ENCODE measurements at regions not wholly inside any gene's neighbourhood (a gene's known extent, or its start where the extent isn't known, plus 50 kb on each side); places are given as distances from the start of the nearest gene placed in this dataset.

DNA sequence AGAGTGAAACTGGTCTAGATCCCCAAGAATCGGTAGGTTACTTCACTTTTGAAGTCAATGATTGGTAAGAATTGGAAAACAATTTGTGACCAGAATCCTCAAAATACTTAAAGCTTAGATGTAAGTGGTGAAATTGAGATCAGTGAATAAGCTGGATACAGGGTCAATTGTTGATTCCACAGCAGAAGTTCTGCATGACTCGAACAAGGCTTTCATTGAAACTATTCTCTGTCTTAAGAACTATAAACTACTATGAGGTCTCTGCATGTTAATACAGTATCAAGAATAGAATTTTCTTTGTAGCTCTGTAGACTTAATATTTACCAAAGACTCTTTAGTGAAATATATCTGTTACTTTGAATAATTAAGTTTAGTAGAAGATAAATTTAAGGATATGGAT is 324.2 kb upstream of the FIGN start:
- no peaks in the 10 kb centered on the region for H3K9me3 ChIP-seq (ENCODE audit: control insufficient read depth in 3 of 3, low read length in 3 of 3)
- H3K4me1 ChIP-seq (ENCODE audit: control insufficient read depth in 3 of 3, insufficient read depth in 3 of 3, low read length in 3 of 3): no peaks in the 10 kb centered on the region
- no peaks in the 10 kb centered on the region for H3K27me3 ChIP-seq (ENCODE audit: control insufficient read depth in 3 of 3, insufficient read depth in 3 of 3, low read length in 3 of 3)
- H3K36me3 ChIP-seq (ENCODE audit: control insufficient read depth in 3 of 3, insufficient read depth in 3 of 3, low read length in 3 of 3): no peaks in the 10 kb centered on the region
- H3K4me3 ChIP-seq (ENCODE audit: low read length in 3 of 3): no peak overlapping the region
- no peak overlapping the region for H3K27ac ChIP-seq (ENCODE audit: low read depth, low read length)
- H3K9ac ChIP-seq (ENCODE audit: low read depth in 1 of 3, low read length in 3 of 3): no peak overlapping the region

DNA sequence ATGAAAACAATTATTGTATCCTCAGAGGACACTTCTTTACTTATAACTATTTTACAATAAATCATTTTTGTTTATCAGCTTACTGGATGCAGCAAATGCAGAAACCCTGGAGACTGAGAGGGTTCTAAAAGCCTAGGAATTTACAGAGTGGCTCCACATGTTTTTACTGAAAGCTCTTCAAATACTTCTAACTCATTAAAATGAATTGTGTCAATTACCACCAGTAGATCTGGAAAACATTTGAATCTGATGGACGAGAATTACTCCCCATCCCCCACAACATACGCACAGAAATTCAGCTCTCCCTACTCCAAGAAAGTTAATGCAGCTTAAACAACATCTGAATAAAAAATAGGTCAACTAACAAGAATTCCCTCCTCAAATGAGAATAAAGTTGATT is 319.8 kb upstream of the FIGN start:
- Histone ChIP-seq H3K36me3 (ENCODE audit: control insufficient read depth in 3 of 3, insufficient read depth in 3 of 3, low read length in 3 of 3) (no peaks in the 10 kb centered on the region), H3K9ac (ENCODE audit: low read depth in 1 of 3, low read length in 3 of 3) (no peak overlapping the region), H3K27ac (ENCODE audit: low read depth, low read length) (no peak overlapping the region), H3K27me3 (ENCODE audit: control insufficient read depth in 3 of 3, insufficient read depth in 3 of 3, low read length in 3 of 3) (no peaks in the 10 kb centered on the region), H3K4me3 (ENCODE audit: low read length in 3 of 3) (no peak overlapping the region), H3K9me3 (ENCODE audit: control insufficient read depth in 3 of 3, low read length in 3 of 3) (no peaks in the 10 kb centered on the region), H3K4me1 (ENCODE audit: control insufficient read depth in 3 of 3, insufficient read depth in 3 of 3, low read length in 3 of 3) (no peaks in the 10 kb centered on the region)

DNA sequence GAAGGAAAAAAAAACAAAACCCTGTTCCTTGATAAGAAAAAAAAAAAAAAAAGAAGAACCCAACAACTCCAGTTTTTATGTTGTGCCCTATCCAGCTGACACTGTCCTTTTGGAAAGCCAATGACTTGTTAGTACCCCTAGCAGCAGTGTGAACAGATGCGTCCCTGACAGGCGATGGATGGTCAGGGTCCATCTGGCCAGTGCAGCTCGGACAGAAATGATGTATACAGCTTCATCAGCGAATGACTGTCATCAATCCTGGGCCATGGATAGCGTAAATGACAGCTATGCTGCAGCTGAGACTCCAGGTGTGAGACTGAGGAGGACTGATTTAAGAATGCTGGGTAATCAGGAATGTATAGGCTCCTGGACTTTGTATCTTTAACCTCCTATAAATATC is 318.8 kb upstream of the FIGN start:
- Histone ChIP-seq H3K4me3 (ENCODE audit: low read length in 3 of 3) (no peak overlapping the region), H3K4me1 (ENCODE audit: control insufficient read depth in 3 of 3, insufficient read depth in 3 of 3, low read length in 3 of 3) (no peaks in the 10 kb centered on the region), H3K9ac (ENCODE audit: low read depth in 1 of 3, low read length in 3 of 3) (no peak overlapping the region), H3K27me3 (ENCODE audit: control insufficient read depth in 3 of 3, insufficient read depth in 3 of 3, low read length in 3 of 3) (no peaks in the 10 kb centered on the region), H3K27ac (ENCODE audit: low read depth, low read length) (no peak overlapping the region), H3K9me3 (ENCODE audit: control insufficient read depth in 3 of 3, low read length in 3 of 3) (no peaks in the 10 kb centered on the region), H3K36me3 (ENCODE audit: control insufficient read depth in 3 of 3, insufficient read depth in 3 of 3, low read length in 3 of 3) (no peaks in the 10 kb centered on the region)

GRCh38 chr2:164053021-164053420 is 317.2 kb upstream of the FIGN start:
- H3K9ac ChIP-seq (ENCODE audit: low read depth in 1 of 3, low read length in 3 of 3): no peak overlapping the region
- H3K27ac ChIP-seq (ENCODE audit: low read depth, low read length): no peak overlapping the region
- H3K36me3 ChIP-seq (ENCODE audit: control insufficient read depth in 3 of 3, insufficient read depth in 3 of 3, low read length in 3 of 3): no peaks in the 10 kb centered on the region
- H3K4me1 ChIP-seq (ENCODE audit: control insufficient read depth in 3 of 3, insufficient read depth in 3 of 3, low read length in 3 of 3): no peaks in the 10 kb centered on the region
- H3K27me3 ChIP-seq (ENCODE audit: control insufficient read depth in 3 of 3, insufficient read depth in 3 of 3, low read length in 3 of 3): no peaks in the 10 kb centered on the region
- H3K4me3 ChIP-seq (ENCODE audit: low read length in 3 of 3): no peak overlapping the region
- H3K9me3 ChIP-seq (ENCODE audit: control insufficient read depth in 3 of 3, low read length in 3 of 3): no peaks in the 10 kb centered on the region

DNA sequence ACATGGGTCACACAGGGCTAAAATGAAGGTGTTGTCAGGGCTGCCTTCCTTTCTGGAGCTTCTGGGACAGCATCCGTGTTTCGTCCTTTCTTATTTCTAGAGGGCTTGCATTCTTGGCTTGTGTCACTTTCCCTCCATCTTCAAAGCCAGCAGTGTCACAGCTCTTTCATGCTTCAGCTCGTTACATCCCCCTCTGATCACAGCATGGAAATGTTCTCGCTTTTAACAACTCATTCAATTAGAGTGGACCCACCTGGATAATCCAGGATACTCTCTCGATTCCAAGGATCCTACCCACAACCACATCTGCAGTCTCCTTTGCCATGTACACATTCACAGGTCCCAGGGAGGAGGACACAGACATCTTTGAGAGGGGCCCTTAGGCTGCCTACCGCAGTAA is 316.2 kb upstream of the FIGN start:
- H3K4me1 ChIP-seq (ENCODE audit: control insufficient read depth in 3 of 3, insufficient read depth in 3 of 3, low read length in 3 of 3): no peaks in the 10 kb centered on the region
- H3K4me3 ChIP-seq (ENCODE audit: low read length in 3 of 3): no peak overlapping the region
- H3K9me3 ChIP-seq (ENCODE audit: control insufficient read depth in 3 of 3, low read length in 3 of 3): no peaks in the 10 kb centered on the region
- no peak overlapping the region for H3K9ac ChIP-seq (ENCODE audit: low read depth in 1 of 3, low read length in 3 of 3)
- no peak overlapping the region for H3K27ac ChIP-seq (ENCODE audit: low read depth, low read length)
- no peaks in the 10 kb centered on the region for H3K36me3 ChIP-seq (ENCODE audit: control insufficient read depth in 3 of 3, insufficient read depth in 3 of 3, low read length in 3 of 3)
- H3K27me3 ChIP-seq (ENCODE audit: control insufficient read depth in 3 of 3, insufficient read depth in 3 of 3, low read length in 3 of 3): no peaks in the 10 kb centered on the region

DNA sequence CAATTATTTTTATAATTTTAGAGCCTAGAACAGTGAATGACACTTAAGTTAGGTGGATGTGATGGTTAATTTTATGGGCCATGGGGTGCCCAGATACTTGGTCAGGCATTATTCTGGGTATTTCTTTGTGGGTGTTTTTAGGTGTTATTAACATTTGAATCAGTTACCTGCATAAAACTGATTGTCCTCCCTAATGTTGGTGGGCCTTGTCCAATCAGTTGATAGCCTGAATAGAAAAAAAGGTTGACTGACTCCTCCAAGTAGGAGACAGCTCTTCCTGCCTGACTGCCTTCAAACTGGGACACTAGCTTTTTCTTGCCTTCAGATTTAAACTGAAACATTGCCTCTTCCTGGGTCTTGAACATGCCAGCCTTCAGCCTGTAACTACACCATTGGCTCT is 312.9 kb upstream of the FIGN start:
- Histone ChIP-seq H3K9ac (ENCODE audit: low read depth in 1 of 3, low read length in 3 of 3) (no peak overlapping the region), H3K36me3 (ENCODE audit: control insufficient read depth in 3 of 3, insufficient read depth in 3 of 3, low read length in 3 of 3) (no peaks in the 10 kb centered on the region), H3K4me3 (ENCODE audit: low read length in 3 of 3) (no peak overlapping the region), H3K27me3 (ENCODE audit: control insufficient read depth in 3 of 3, insufficient read depth in 3 of 3, low read length in 3 of 3) (no peaks in the 10 kb centered on the region), H3K4me1 (ENCODE audit: control insufficient read depth in 3 of 3, insufficient read depth in 3 of 3, low read length in 3 of 3) (no peaks in the 10 kb centered on the region), H3K9me3 (ENCODE audit: control insufficient read depth in 3 of 3, low read length in 3 of 3) (no peaks in the 10 kb centered on the region), H3K27ac (ENCODE audit: low read depth, low read length) (no peak overlapping the region)

GRCh38 chr2:164046040-164046439 is 310.2 kb upstream of the FIGN start:
- H3K9me3 ChIP-seq (ENCODE audit: control insufficient read depth in 3 of 3, low read length in 3 of 3): no peaks in the 10 kb centered on the region
- no peaks in the 10 kb centered on the region for H3K27me3 ChIP-seq (ENCODE audit: control insufficient read depth in 3 of 3, insufficient read depth in 3 of 3, low read length in 3 of 3)
- no peak overlapping the region for H3K9ac ChIP-seq (ENCODE audit: low read depth in 1 of 3, low read length in 3 of 3)
- no peaks in the 10 kb centered on the region for H3K4me1 ChIP-seq (ENCODE audit: control insufficient read depth in 3 of 3, insufficient read depth in 3 of 3, low read length in 3 of 3)
- H3K4me3 ChIP-seq (ENCODE audit: low read length in 3 of 3): no peak overlapping the region
- no peaks in the 10 kb centered on the region for H3K36me3 ChIP-seq (ENCODE audit: control insufficient read depth in 3 of 3, insufficient read depth in 3 of 3, low read length in 3 of 3)
- H3K27ac ChIP-seq (ENCODE audit: low read depth, low read length): no peak overlapping the region

- Histone ChIP-seq H3K9me3 (ENCODE audit: control insufficient read depth in 3 of 3, low read length in 3 of 3) (no peaks in the 10 kb centered on the region), H3K27me3 (ENCODE audit: control insufficient read depth in 3 of 3, insufficient read depth in 3 of 3, low read length in 3 of 3) (no peaks in the 10 kb centered on the region), H3K9ac (ENCODE audit: low read depth in 1 of 3, low read length in 3 of 3) (no peak overlapping the region), H3K27ac (ENCODE audit: low read depth, low read length) (no peak overlapping the region), H3K36me3 (ENCODE audit: control insufficient read depth in 3 of 3, insufficient read depth in 3 of 3, low read length in 3 of 3) (no peaks in the 10 kb centered on the region), H3K4me1 (ENCODE audit: control insufficient read depth in 3 of 3, insufficient read depth in 3 of 3, low read length in 3 of 3) (no peaks in the 10 kb centered on the region), H3K4me3 (ENCODE audit: low read length in 3 of 3) (no peak overlapping the region)
Observed at GRCh38 chr2:164044622-164045021, 308.8 kb upstream of the FIGN start.

DNA sequence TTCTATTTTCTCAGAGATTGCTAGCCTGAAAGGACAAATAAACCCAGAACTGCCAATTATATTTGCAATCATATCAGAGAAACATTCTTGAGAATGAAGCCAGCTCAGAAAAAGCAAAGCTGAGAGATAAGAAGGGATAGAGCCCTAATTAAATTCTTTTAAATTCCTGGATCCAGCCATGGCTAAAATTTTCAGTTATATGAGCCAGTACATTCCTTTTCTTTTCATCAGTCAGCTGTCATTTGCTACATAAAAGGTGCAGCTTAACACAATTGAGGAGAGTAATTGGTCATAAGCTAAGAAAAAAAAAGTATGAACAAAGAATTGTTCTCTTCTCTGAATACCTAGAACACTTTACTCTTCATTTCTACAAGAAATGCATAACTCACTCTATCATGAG is 303.5 kb upstream of the FIGN start:
- Histone ChIP-seq H3K27me3 (ENCODE audit: control insufficient read depth in 3 of 3, insufficient read depth in 3 of 3, low read length in 3 of 3) (no peaks in the 10 kb centered on the region), H3K27ac (ENCODE audit: low read depth, low read length) (no peak overlapping the region), H3K4me3 (ENCODE audit: low read length in 3 of 3) (no peak overlapping the region), H3K9ac (ENCODE audit: low read depth in 1 of 3, low read length in 3 of 3) (no peak overlapping the region), H3K36me3 (ENCODE audit: control insufficient read depth in 3 of 3, insufficient read depth in 3 of 3, low read length in 3 of 3) (no peaks in the 10 kb centered on the region), H3K4me1 (ENCODE audit: control insufficient read depth in 3 of 3, insufficient read depth in 3 of 3, low read length in 3 of 3) (no peaks in the 10 kb centered on the region), H3K9me3 (ENCODE audit: control insufficient read depth in 3 of 3, low read length in 3 of 3) (no peaks in the 10 kb centered on the region)

GRCh38 chr2:164032995-164033394 is 297.2 kb upstream of the FIGN start:
- Histone ChIP-seq H3K4me1 (ENCODE audit: control insufficient read depth in 3 of 3, insufficient read depth in 3 of 3, low read length in 3 of 3) (no peaks in the 10 kb centered on the region), H3K9ac (ENCODE audit: low read depth in 1 of 3, low read length in 3 of 3) (no peak overlapping the region), H3K4me3 (ENCODE audit: low read length in 3 of 3) (no peak overlapping the region), H3K9me3 (ENCODE audit: control insufficient read depth in 3 of 3, low read length in 3 of 3) (no peaks in the 10 kb centered on the region), H3K36me3 (ENCODE audit: control insufficient read depth in 3 of 3, insufficient read depth in 3 of 3, low read length in 3 of 3) (no peaks in the 10 kb centered on the region), H3K27me3 (ENCODE audit: control insufficient read depth in 3 of 3, insufficient read depth in 3 of 3, low read length in 3 of 3) (no peaks in the 10 kb centered on the region), H3K27ac (ENCODE audit: low read depth, low read length) (no peak overlapping the region)

DNA sequence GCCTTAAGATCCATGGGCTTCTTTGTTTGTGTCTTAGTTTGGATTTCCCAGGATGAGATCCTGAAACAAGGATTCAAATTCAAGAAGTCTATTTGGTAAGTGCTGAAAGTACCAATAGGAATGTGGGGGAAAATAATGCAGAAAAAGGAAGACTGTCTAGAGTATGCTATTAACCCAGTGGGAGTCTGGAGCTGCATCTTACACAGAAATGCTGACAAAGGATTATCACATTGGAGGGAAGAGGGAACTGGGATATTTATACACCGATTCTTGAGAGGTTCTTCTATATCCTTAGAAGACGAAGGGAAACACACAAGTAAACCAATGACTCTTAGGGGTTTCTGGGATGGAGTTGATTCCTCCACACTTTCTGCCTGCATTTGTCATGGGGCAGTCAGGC is 294.8 kb upstream of the FIGN start:
- no peaks in the 10 kb centered on the region for H3K4me1 ChIP-seq (ENCODE audit: control insufficient read depth in 3 of 3, insufficient read depth in 3 of 3, low read length in 3 of 3)
- H3K9me3 ChIP-seq (ENCODE audit: control insufficient read depth in 3 of 3, low read length in 3 of 3): no peaks in the 10 kb centered on the region
- H3K9ac ChIP-seq (ENCODE audit: low read depth in 1 of 3, low read length in 3 of 3): no peak overlapping the region
- no peak overlapping the region for H3K4me3 ChIP-seq (ENCODE audit: low read length in 3 of 3)
- H3K36me3 ChIP-seq (ENCODE audit: control insufficient read depth in 3 of 3, insufficient read depth in 3 of 3, low read length in 3 of 3): no peaks in the 10 kb centered on the region
- no peak overlapping the region for H3K27ac ChIP-seq (ENCODE audit: low read depth, low read length)
- H3K27me3 ChIP-seq (ENCODE audit: control insufficient read depth in 3 of 3, insufficient read depth in 3 of 3, low read length in 3 of 3): no peaks in the 10 kb centered on the region

All from skeletal muscle tissue (tissue), 3 donors.